Mesendoderm (in vitro differentiated cells): ENCODE measurements at regions not wholly inside any gene's neighbourhood (a gene's known extent, or its start where the extent isn't known, plus 50 kb on each side); places are given as distances from the start of the nearest gene placed in this dataset.
"Not testable (repeated sequence)": the region's sequence is repeated elsewhere in the genome, so short reads cannot be mapped to it uniquely, and the experiment has no call there.

Experiments used
- DNase-seq: peaks from one replicate; pipeline ENCODE4 v3.0.0; 2013
- H2AK5ac ChIP-seq: 2 replicates; pipeline ENCODE4 v1.6.1; 2013; ENCODE audit warnings: low read length, inconsistent platforms
- H2BK120ac ChIP-seq: 2 replicates; pipeline ENCODE4 v1.6.1; 2013; ENCODE audit warnings: low read depth, mild to moderate bottlenecking, low read length, moderate library complexity, mixed read lengths
- H2BK15ac ChIP-seq: replicated peaks from 2 replicates; pipeline ENCODE4 v1.6.1; 2013; ENCODE audit warnings: low read depth, mild to moderate bottlenecking, moderate library complexity
- H2BK5ac ChIP-seq: 2 replicates; pipeline ENCODE4 v1.6.1; 2013; ENCODE audit warnings: low read length, inconsistent platforms
- H3K18ac ChIP-seq: 2 replicates; pipeline ENCODE4 v1.6.1; 2013; ENCODE audit warnings: mild to moderate bottlenecking, low read length, mixed read lengths
- H3K23ac ChIP-seq: one replicate; pipeline ENCODE4 v1.6.1; 2013; ENCODE audit warnings: low read length
- H3K27ac ChIP-seq: 2 replicates; pipeline ENCODE4 v1.5.1; 2013; ENCODE audit warnings: low read depth, mild to moderate bottlenecking, inconsistent platforms, low read length, moderate library complexity
- H3K27me3 ChIP-seq: 2 replicates; pipeline ENCODE4 v1.6.1; 2013; ENCODE audit warnings: low read length, control low read depth, mild to moderate bottlenecking, inconsistent platforms; ENCODE audit not compliant: insufficient read depth, poor library complexity
- H3K36me3 ChIP-seq: 2 replicates; pipeline ENCODE4 v1.6.1; 2013; ENCODE audit warnings: low read length, inconsistent platforms; ENCODE audit not compliant: control insufficient read depth, insufficient read depth
- H3K4ac ChIP-seq: one replicate; pipeline ENCODE4 v1.6.1; 2013; ENCODE audit warnings: low read depth, mild to moderate bottlenecking, low read length, moderate library complexity
- H3K4me1 ChIP-seq: 2 replicates; pipeline ENCODE4 v1.6.1; 2013; ENCODE audit warnings: low read depth, low read length, inconsistent platforms; ENCODE audit not compliant: control insufficient read depth
- H3K4me2 ChIP-seq: 2 replicates; pipeline ENCODE4 v1.6.1; 2013; ENCODE audit warnings: low read length
- H3K4me3 ChIP-seq: 2 replicates; pipeline ENCODE4 v1.5.1; 2013; ENCODE audit warnings: mild to moderate bottlenecking, low read length
- H3K56ac ChIP-seq: one replicate; pipeline ENCODE4 v1.6.1; 2013; ENCODE audit warnings: low read length
- H3K79me1 ChIP-seq: 2 replicates; pipeline ENCODE4 v1.6.1; 2013; ENCODE audit warnings: low read length, inconsistent platforms
- H3K79me2 ChIP-seq: 2 replicates; pipeline ENCODE4 v1.6.1; 2013; ENCODE audit warnings: mild to moderate bottlenecking, low read length; ENCODE audit not compliant: control insufficient read depth, insufficient read depth
- H3K9ac ChIP-seq: 2 replicates; pipeline ENCODE4 v1.6.1; 2013; ENCODE audit warnings: low read length, inconsistent platforms
- H4K5ac ChIP-seq: one replicate; pipeline ENCODE4 v1.6.1; 2013; ENCODE audit warnings: low read length
- H4K8ac ChIP-seq: one replicate; pipeline ENCODE4 v1.6.1; 2013; ENCODE audit warnings: low read depth, mild to moderate bottlenecking, control low read depth, low read length, moderate library complexity
- WGBS: extraction: QIAGEN DNeasy Blood & Tissue Kit; methylation state at CpG from one replicate; pipeline ENCODE4 v1.1.7; 2013; ENCODE audit warnings: low lambda C conversion rate, missing lambda C conversion rate; ENCODE audit not compliant: insufficient coverage; ENCODE audit errors: extremely low coverage; 5-methylcytosine and 5-hydroxymethylcytosine counted together

GRCh38 chr7:20539201-20539600 lies 76.3 kb upstream of the ABCB5 start:
- DNase-seq: peak; percentile 82
- WGBS: no CpG with 5 or more reads among the region's 4 CpGs
- H2BK15ac ChIP-seq: no peak overlapping the region

DNA sequence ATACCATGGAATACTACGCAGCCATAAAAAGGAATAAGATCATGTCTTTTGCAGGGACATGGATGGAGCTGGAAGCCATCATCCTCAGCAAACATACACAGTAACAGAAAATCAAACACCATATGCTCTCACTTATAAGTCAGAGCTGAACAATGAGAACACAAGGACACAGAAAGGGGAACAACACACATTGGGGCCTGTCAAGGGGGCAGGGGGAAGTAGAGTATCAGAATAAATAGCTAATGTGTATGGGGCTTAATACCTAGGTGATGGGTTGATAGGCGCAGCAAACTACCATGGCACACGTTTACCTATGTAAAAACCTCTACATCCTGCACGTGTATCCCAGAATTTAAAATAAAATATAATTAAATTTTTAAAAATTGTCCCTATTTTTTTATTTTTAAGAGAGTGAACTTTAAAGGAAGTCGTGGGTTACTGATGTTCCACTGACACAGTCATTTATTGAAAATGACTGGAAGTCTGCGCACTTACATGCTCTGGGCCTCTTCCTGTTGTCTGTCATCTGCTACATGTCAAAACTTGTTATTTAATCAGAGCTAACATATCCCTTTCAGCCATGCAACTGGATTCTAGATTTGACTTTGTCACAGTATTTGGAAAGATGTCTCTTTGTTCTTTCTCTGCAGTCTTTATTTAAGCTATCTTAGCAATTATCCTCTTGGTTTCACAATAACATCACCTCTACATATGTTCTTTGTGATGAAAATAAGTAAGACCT lies 73.7 kb upstream of the ABCB5 start:
- Histone ChIP-seq H3K56ac (no peak overlapping the region), H3K27ac (no peak overlapping the region), H3K4me3 (no peak overlapping the region), H3K18ac (no peak overlapping the region), H3K4ac (no peak overlapping the region), H3K4me2 (no peak overlapping the region), H3K23ac (no peak overlapping the region), H2BK15ac (no peak overlapping the region), H3K27me3 (no peaks in the 10 kb centered on the region), H3K79me2 (no peaks in the 10 kb centered on the region), H3K36me3 (no peaks in the 10 kb centered on the region), H3K9ac (no peak overlapping the region), H2BK5ac (no peak overlapping the region), H3K79me1 (no peaks in the 10 kb centered on the region), H3K4me1 (no peaks in the 10 kb centered on the region), H4K5ac (no peak overlapping the region), H2AK5ac (no peak overlapping the region), H2BK120ac (no peak overlapping the region), H4K8ac (no peak overlapping the region)
- no peak for DNase-seq
- WGBS: no CpG with 5 or more reads among the region's 6 CpGs

More at GRCh38 chr7:20539201-20539600, 76.3 kb upstream of the ABCB5 start:
- Histone ChIP-seq H3K56ac (no peak overlapping the region), H4K8ac (no peak overlapping the region), H3K79me1 (no peaks in the 10 kb centered on the region), H3K27ac (no peak overlapping the region), H3K23ac (no peak overlapping the region), H3K4me1 (no peaks in the 10 kb centered on the region), H3K4ac (no peak overlapping the region), H3K9ac (no peak overlapping the region), H2BK5ac (no peak overlapping the region), H3K79me2 (no peaks in the 10 kb centered on the region), H3K18ac (no peak overlapping the region), H3K4me3 (no peak overlapping the region), H2BK120ac (no peak overlapping the region), H3K36me3 (no peaks in the 10 kb centered on the region), H3K4me2 (no peak overlapping the region), H4K5ac (no peak overlapping the region), H2AK5ac (no peak overlapping the region), H3K27me3 (no peaks in the 10 kb centered on the region)

DNA sequence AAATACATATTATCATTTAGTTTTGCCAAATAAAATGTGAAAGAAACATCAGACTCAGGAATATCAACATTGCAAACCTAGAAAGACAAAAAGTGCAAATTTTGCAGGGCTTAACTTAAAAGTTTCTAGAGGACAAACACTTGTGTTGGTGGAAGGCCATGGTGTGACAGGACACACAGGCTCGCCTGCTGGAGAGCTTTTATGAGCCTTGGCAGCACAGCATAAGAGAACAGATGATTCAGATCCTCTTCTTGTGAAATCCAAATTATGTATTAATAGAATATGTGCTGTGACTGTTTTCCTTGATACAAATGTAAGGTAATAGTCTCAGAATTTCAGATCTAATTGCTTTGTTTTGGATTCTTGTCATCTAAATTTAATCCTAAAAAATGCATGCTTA lies 72.9 kb upstream of the ABCB5 start:
- no peaks in the 10 kb centered on the region for H3K4me1 ChIP-seq
- no peak overlapping the region for H2BK5ac ChIP-seq
- H3K4me2 ChIP-seq: no peak overlapping the region
- no peak overlapping the region for H4K8ac ChIP-seq
- H3K4ac ChIP-seq: no peak overlapping the region
- no peak overlapping the region for H3K23ac ChIP-seq
- no peaks in the 10 kb centered on the region for H3K79me2 ChIP-seq
- H3K27me3 ChIP-seq: no peaks in the 10 kb centered on the region
- no peak overlapping the region for H3K18ac ChIP-seq
- no peaks in the 10 kb centered on the region for H3K36me3 ChIP-seq
- H3K56ac ChIP-seq: no peak overlapping the region
- H3K4me3 ChIP-seq: no peak overlapping the region
- no peak overlapping the region for H3K9ac ChIP-seq
- no peak overlapping the region for H3K27ac ChIP-seq
- no peaks in the 10 kb centered on the region for H3K79me1 ChIP-seq
- no peak overlapping the region for H2BK120ac ChIP-seq
- no CpG with 5 or more reads among the region's 1 CpG for WGBS
- H4K5ac ChIP-seq: no peak overlapping the region
- no peak overlapping the region for H2BK15ac ChIP-seq
- H2AK5ac ChIP-seq: no peak overlapping the region
- no peak for DNase-seq

DNA sequence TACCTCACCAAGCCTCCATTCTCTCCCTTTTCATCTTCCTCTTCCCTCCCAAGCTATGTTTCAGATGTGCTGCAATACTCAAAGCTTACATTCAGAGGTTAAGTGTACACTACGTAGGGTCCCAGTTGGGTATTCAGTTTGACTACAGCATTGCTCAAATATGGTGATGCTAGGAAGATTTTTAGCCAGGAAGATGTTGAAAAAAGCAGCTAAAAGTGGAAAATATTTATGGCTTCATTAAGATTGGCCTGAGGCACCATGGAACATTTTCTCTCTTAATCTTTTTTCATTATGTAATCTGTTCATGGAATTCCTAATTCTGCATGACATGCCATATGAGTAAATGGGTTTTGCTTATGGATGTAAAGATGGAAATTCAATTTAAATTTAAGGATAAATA lies 72.0 kb upstream of the ABCB5 start:
- H3K56ac ChIP-seq: no peak overlapping the region
- WGBS: no CpG with 5 or more reads among the region's 1 CpG

GRCh38 chr7:20545016-20545415 lies 70.5 kb upstream of the ABCB5 start:
- Histone ChIP-seq H2BK15ac (no peak overlapping the region), H3K4ac (no peak overlapping the region), H3K4me2 (no peak overlapping the region), H3K36me3 (no peaks in the 10 kb centered on the region), H4K8ac (peak overlapping the region; percentile 28), H3K56ac (no peak overlapping the region), H3K23ac (no peak overlapping the region), H3K27me3 (no peaks in the 10 kb centered on the region), H3K4me3 (no peak overlapping the region), H3K79me2 (no peaks in the 10 kb centered on the region), H2BK120ac (peak overlapping the region; percentile 73), H3K9ac (no peak overlapping the region), H4K5ac (no peak overlapping the region), H3K27ac (no peak overlapping the region), H3K4me1 (no peaks in the 10 kb centered on the region), H3K18ac (no peak overlapping the region), H3K79me1 (no peaks in the 10 kb centered on the region), H2AK5ac (no peak overlapping the region), H2BK5ac (no peak overlapping the region)
- no peak for DNase-seq
- no CpG with 5 or more reads among the region's 2 CpGs for WGBS

More for the DNA sequence above, 72.0 kb upstream of the ABCB5 start:
- no peaks in the 10 kb centered on the region for H3K27me3 ChIP-seq
- H3K18ac ChIP-seq: no peak overlapping the region
- no peaks in the 10 kb centered on the region for H3K79me1 ChIP-seq
- no peaks in the 10 kb centered on the region for H3K4me1 ChIP-seq
- H3K9ac ChIP-seq: no peak overlapping the region
- H2AK5ac ChIP-seq: no peak overlapping the region
- no peak overlapping the region for H3K27ac ChIP-seq
- peak overlapping the region; percentile 45 for H2BK120ac ChIP-seq
- H3K4ac ChIP-seq: no peak overlapping the region
- H2BK5ac ChIP-seq: no peak overlapping the region
- no peaks in the 10 kb centered on the region for H3K36me3 ChIP-seq
- no peak for DNase-seq
- H3K23ac ChIP-seq: no peak overlapping the region
- H4K8ac ChIP-seq: no peak overlapping the region
- no peak overlapping the region for H3K4me3 ChIP-seq
- no peak overlapping the region for H4K5ac ChIP-seq
- H3K4me2 ChIP-seq: no peak overlapping the region
- no peak overlapping the region for H2BK15ac ChIP-seq
- H3K79me2 ChIP-seq: no peaks in the 10 kb centered on the region

GRCh38 chr7:20546958-20547357 lies 68.5 kb upstream of the ABCB5 start:
- peak overlapping the region; percentile 71 for H4K5ac ChIP-seq
- not testable (repeated sequence) for H3K23ac ChIP-seq, H4K8ac ChIP-seq, H3K4me3 ChIP-seq, H3K36me3 ChIP-seq, H3K4me1 ChIP-seq, H3K79me2 ChIP-seq, H3K27me3 ChIP-seq, H2BK15ac ChIP-seq, H3K56ac ChIP-seq, H2AK5ac ChIP-seq, H3K27ac ChIP-seq, H3K18ac ChIP-seq, H3K79me1 ChIP-seq, H2BK5ac ChIP-seq, H3K9ac ChIP-seq, H2BK120ac ChIP-seq, H3K4ac ChIP-seq, H3K4me2 ChIP-seq
- DNase-seq: peak; percentile 70
- no CpG with 5 or more reads among the region's 10 CpGs for WGBS
